Stimulated activated memory B cell treated with anti-CD40 and anti-IgM and Interleukin-4, amounts not matched to agents 10 μg/mL and 1 μg/mL and 100 μg/mL, for 72 hours (primary cell): ENCODE measurements at regions not wholly inside any gene's neighbourhood (a gene's known extent, or its start where the extent isn't known, plus 50 kb on each side); places are given as distances from the start of the nearest gene placed in this dataset.

ENCODE experiments used
- ATAC-seq: fragments of 150-1000 bp; cut with Tn5 transposase; 2 replicates; pipeline ENCODE4 v1.10.0; 2021
- H3K27ac Mint-ChIP-seq: one replicate; pipeline ENCODE4 v1.8.0; 2022; ENCODE audit warnings: mild to moderate bottlenecking, mixed read lengths
- H3K27me3 Mint-ChIP-seq: one replicate; pipeline ENCODE4 v1.8.0; 2022; ENCODE audit warnings: mixed read lengths
- H3K36me3 Mint-ChIP-seq: one replicate; pipeline ENCODE4 v1.8.0; 2022; ENCODE audit warnings: mixed read lengths
- H3K4me1 Mint-ChIP-seq: one replicate; pipeline ENCODE4 v1.8.0; 2022; ENCODE audit warnings: mixed read lengths
- H3K4me3 Mint-ChIP-seq: one replicate; pipeline ENCODE4 v1.8.0; 2022; ENCODE audit warnings: mild to moderate bottlenecking, moderate library complexity, mixed read lengths
- H3K9me3 Mint-ChIP-seq: one replicate; pipeline ENCODE4 v1.8.0; 2022; ENCODE audit warnings: mixed read lengths

- Mint-ChIP-seq H3K4me3 (no peak overlapping the region), H3K9me3 (no peaks in the 10 kb centered on the region), H3K36me3 (no peaks in the 10 kb centered on the region), H3K4me1 (no peaks in the 10 kb centered on the region), H3K27ac (no peak overlapping the region), H3K27me3 (no peaks in the 10 kb centered on the region)
- ATAC-seq: no peak
Observed at GRCh38 chr11:107247167-107247861, 210.3 kb downstream of the CWF19L2 start.

- no peak overlapping the region for H3K27ac Mint-ChIP-seq
- H3K4me3 Mint-ChIP-seq: no peak overlapping the region
Observed at GRCh38 chr11:107243929-107244328, 213.7 kb downstream of the CWF19L2 start.

GRCh38 chr11:107232451-107232850 is 214.2 kb upstream of the GUCY1A2 start:
- Mint-ChIP-seq H3K4me3 (no peak overlapping the region), H3K4me1 (no peaks in the 10 kb centered on the region), H3K27ac (no peak overlapping the region), H3K27me3 (no peaks in the 10 kb centered on the region), H3K36me3 (no peaks in the 10 kb centered on the region), H3K9me3 (peaks cover 11% of the 10 kb centered on the region)
- no peak for ATAC-seq

More at GRCh38 chr11:107243929-107244328, 213.7 kb downstream of the CWF19L2 start:
- Mint-ChIP-seq H3K36me3 (no peaks in the 10 kb centered on the region), H3K9me3 (no peaks in the 10 kb centered on the region), H3K27me3 (no peaks in the 10 kb centered on the region), H3K4me1 (no peaks in the 10 kb centered on the region)
- ATAC-seq: no peak

- Mint-ChIP-seq H3K27me3 (no peaks in the 10 kb centered on the region), H3K4me1 (no peaks in the 10 kb centered on the region), H3K27ac (no peak overlapping the region), H3K9me3 (peaks cover 10% of the 10 kb centered on the region), H3K4me3 (no peak overlapping the region), H3K36me3 (no peaks in the 10 kb centered on the region)
- ATAC-seq: no peak
Observed at GRCh38 chr11:107224836-107225235, 206.6 kb upstream of the GUCY1A2 start.

DNA sequence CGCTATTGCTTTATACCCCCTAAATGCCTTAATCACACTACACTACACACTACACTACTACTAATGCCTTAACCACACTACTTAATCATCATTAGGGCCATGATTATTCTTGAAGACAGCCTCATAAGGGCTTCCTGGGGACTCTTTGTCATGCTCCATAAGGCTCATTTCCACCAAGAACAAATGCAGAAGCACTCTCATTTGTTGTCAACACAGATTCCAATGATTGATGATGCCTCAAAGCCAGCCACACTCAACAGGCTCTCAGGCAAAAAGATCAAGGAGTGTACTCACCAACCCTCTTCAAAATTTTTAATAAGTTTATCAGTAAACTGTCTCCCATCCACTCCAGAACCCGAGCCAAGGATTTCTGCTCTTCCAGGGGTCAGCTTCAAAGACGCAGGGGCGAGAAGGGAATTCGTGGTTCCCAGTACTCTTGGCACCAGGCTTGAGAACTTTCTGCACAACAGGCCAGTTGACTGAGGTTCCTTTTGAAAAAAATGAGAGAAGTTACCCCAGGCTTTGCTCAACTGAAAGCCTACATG is 204.7 kb upstream of the GUCY1A2 start:
- no peaks in the 10 kb centered on the region for H3K27me3 Mint-ChIP-seq
- H3K27ac Mint-ChIP-seq: no peak overlapping the region
- peaks cover 4% of the 10 kb centered on the region for H3K9me3 Mint-ChIP-seq
- no peaks in the 10 kb centered on the region for H3K36me3 Mint-ChIP-seq
- H3K4me1 Mint-ChIP-seq: no peaks in the 10 kb centered on the region
- no peak for ATAC-seq
- no peak overlapping the region for H3K4me3 Mint-ChIP-seq

- Mint-ChIP-seq H3K27me3 (no peaks in the 10 kb centered on the region), H3K9me3 (peaks cover 3% of the 10 kb centered on the region), H3K27ac (no peak overlapping the region), H3K36me3 (no peaks in the 10 kb centered on the region), H3K4me1 (no peaks in the 10 kb centered on the region), H3K4me3 (no peak overlapping the region)
- no peak for ATAC-seq
Observed at GRCh38 chr11:107222431-107222830, 204.2 kb upstream of the GUCY1A2 start.

DNA sequence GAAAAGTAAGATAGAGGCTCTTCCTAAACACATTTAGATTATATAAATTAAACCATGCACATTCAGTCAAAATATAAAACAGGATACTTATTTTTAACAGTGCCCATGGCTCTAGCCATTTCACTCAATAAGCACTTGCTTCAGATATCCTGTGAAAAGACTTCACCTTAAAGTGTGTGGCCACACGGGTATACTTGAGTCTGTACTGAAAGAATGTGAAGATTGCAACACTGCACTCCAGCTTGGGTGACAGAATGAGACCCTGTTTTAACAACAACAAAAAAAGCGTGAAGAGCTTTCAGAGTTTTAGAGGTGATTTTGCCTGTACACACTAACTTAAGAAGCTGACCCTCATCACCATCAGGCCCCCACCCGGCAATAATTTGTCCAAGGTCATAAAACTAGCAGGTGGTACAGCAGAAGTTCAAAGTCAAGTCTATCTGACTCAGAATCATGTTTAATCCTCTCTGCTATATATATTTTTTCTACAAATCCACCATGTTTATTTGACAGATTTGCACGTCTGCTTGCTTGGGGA is 203.5 kb upstream of the GUCY1A2 start:
- H3K4me1 Mint-ChIP-seq: no peaks in the 10 kb centered on the region
- H3K9me3 Mint-ChIP-seq: peaks cover 3% of the 10 kb centered on the region
- no peaks in the 10 kb centered on the region for H3K27me3 Mint-ChIP-seq
- no peak for ATAC-seq
- H3K4me3 Mint-ChIP-seq: no peak overlapping the region
- no peaks in the 10 kb centered on the region for H3K36me3 Mint-ChIP-seq
- no peak overlapping the region for H3K27ac Mint-ChIP-seq

DNA sequence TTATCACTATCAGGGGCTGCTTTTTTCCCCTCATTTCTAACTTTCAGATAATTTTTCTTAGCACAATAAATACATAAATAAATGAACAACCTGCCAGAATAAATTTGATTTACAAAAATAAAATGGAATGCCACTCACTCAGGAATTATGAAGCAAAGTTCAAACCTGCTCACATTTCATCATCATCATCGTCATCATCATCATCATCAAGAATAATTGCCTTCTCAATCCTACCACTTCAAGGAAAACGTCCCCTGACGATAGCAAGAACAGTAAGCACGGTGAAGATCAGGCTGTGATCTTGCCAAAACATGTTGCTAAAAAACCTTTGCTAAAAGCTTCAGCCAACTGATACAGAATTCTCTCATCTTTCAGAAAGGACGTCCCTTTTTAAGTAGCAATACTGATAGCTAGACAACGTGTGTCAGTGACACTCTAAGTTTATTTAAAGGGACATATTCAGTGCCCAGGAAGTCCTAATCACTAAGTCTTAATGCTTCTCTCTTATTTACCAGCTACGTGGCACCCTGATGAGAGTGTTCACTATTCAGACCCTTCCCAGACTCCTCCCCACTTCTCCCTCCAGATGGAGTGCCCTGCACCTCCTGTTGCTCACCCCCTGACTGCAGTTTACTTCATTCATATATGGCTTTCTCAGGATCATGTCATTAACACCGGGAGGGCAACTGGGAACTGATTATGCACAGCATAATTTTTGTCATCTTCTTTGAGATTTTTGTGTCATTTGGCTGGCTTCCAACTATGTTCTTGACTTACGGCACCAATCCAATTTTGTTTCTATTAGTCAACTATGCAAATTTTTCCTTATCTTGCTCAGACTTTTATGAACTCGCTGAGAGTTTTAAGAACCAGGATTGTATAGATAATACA is 200.1 kb upstream of the GUCY1A2 start:
- Mint-ChIP-seq H3K27me3 (no peaks in the 10 kb centered on the region), H3K4me1 (no peaks in the 10 kb centered on the region), H3K36me3 (no peaks in the 10 kb centered on the region), H3K9me3 (no peaks in the 10 kb centered on the region), H3K27ac (no peak overlapping the region), H3K4me3 (no peak overlapping the region)
- no peak for ATAC-seq

- Mint-ChIP-seq H3K4me3 (no peak overlapping the region), H3K27me3 (no peaks in the 10 kb centered on the region), H3K9me3 (no peaks in the 10 kb centered on the region), H3K27ac (no peak overlapping the region), H3K4me1 (no peaks in the 10 kb centered on the region), H3K36me3 (no peaks in the 10 kb centered on the region)
- ATAC-seq: no peak
Observed at GRCh38 chr11:107217444-107217843, 199.2 kb upstream of the GUCY1A2 start.

GRCh38 chr11:107215010-107215409 is 196.7 kb upstream of the GUCY1A2 start:
- no peaks in the 10 kb centered on the region for H3K9me3 Mint-ChIP-seq
- peaks cover 8% of the 10 kb centered on the region for H3K27me3 Mint-ChIP-seq
- no peaks in the 10 kb centered on the region for H3K4me1 Mint-ChIP-seq
- no peak for ATAC-seq
- H3K4me3 Mint-ChIP-seq: no peak overlapping the region
- no peaks in the 10 kb centered on the region for H3K36me3 Mint-ChIP-seq
- H3K27ac Mint-ChIP-seq: no peak overlapping the region

GRCh38 chr11:107203656-107204055 is 185.4 kb upstream of the GUCY1A2 start:
- H3K4me3 Mint-ChIP-seq: no peak overlapping the region
- no peak for ATAC-seq
- peaks cover 7% of the 10 kb centered on the region for H3K9me3 Mint-ChIP-seq
- no peaks in the 10 kb centered on the region for H3K36me3 Mint-ChIP-seq
- H3K4me1 Mint-ChIP-seq: no peaks in the 10 kb centered on the region
- no peaks in the 10 kb centered on the region for H3K27me3 Mint-ChIP-seq
- no peak overlapping the region for H3K27ac Mint-ChIP-seq

DNA sequence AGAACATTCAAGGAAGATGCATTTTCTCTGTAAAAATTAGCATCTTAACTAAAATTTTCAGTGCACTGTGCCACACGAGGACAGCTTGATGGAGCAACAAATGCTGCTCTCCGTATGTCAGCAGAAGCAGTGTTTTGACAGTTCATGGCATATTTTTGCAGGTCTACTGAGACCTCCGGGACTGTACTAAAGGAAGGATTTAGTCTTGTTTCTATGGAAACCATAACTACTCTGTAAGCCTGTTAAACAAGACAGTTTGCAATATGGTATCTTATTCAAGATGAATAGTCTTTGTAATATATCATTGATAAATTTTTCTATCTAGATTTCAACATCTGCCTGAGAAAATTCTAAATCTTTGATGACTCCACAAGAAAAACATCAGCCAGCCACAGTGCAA is 184.0 kb upstream of the GUCY1A2 start:
- H3K4me3 Mint-ChIP-seq: no peak overlapping the region
- H3K27me3 Mint-ChIP-seq: no peaks in the 10 kb centered on the region
- H3K9me3 Mint-ChIP-seq: peaks cover 7% of the 10 kb centered on the region
- H3K4me1 Mint-ChIP-seq: no peaks in the 10 kb centered on the region
- H3K36me3 Mint-ChIP-seq: no peaks in the 10 kb centered on the region
- ATAC-seq: no peak
- H3K27ac Mint-ChIP-seq: no peak overlapping the region

DNA sequence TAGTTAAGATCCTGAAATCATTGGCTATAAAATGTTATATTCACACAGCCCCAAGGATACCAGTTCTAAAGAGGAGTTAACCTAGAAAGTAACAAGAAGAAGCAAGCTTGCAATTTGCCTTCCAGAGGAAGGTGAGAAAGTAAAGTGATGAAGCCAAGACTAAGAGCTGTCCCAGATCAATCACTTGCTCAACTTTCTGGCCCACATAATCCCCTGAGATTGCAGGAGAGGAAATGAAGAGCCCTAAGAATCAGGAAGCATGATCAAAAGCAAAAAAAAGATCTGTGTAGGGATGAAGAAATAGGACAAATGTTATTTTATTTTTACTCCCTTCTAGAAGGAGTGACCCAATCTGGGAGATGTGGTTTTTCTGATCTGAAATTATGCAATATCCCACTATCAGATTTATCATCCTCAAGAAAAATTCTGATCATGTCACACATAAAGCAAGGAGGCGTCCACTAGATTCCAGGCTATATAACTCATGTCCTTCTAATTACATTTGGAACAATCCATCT is 180.3 kb upstream of the GUCY1A2 start:
- H3K9me3 Mint-ChIP-seq: no peaks in the 10 kb centered on the region
- no peak for ATAC-seq
- H3K27me3 Mint-ChIP-seq: no peaks in the 10 kb centered on the region
- no peak overlapping the region for H3K27ac Mint-ChIP-seq
- no peaks in the 10 kb centered on the region for H3K4me1 Mint-ChIP-seq
- no peak overlapping the region for H3K4me3 Mint-ChIP-seq
- H3K36me3 Mint-ChIP-seq: no peaks in the 10 kb centered on the region

- H3K4me3 Mint-ChIP-seq: no peak overlapping the region
- no peak overlapping the region for H3K27ac Mint-ChIP-seq
- no peaks in the 10 kb centered on the region for H3K27me3 Mint-ChIP-seq
- peaks cover under 1% of the 10 kb centered on the region for H3K9me3 Mint-ChIP-seq
- ATAC-seq: no peak
- H3K36me3 Mint-ChIP-seq: no peaks in the 10 kb centered on the region
- no peaks in the 10 kb centered on the region for H3K4me1 Mint-ChIP-seq
Observed at GRCh38 chr11:107197932-107198331, 179.7 kb upstream of the GUCY1A2 start.

DNA sequence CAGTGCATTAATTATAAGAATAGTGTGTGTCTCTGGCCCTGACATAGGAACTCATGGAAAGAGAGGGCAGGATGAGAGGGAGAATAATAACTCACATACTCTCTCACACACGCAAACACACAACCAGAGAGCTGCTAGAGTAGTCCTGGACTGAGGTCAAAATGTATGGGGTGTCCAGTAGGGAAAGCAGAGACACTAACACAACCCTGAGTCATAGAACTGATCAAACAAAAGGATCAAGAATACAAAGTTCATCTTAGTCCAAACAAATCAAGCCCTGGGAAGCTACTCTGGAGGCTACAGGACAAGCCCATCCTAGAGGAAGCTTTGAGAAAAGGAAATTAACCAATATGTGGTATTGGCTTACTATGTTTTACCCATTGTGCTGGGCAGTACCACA is 178.5 kb upstream of the GUCY1A2 start:
- no peak overlapping the region for H3K27ac Mint-ChIP-seq
- H3K36me3 Mint-ChIP-seq: no peaks in the 10 kb centered on the region
- H3K9me3 Mint-ChIP-seq: peaks cover 8% of the 10 kb centered on the region
- no peak for ATAC-seq
- no peaks in the 10 kb centered on the region for H3K4me1 Mint-ChIP-seq
- no peak overlapping the region for H3K4me3 Mint-ChIP-seq
- no peaks in the 10 kb centered on the region for H3K27me3 Mint-ChIP-seq
